ENCODE measurements at regions not wholly inside any gene's neighbourhood (a gene's known extent, or its start where the extent isn't known, plus 50 kb on each side); places are given as distances from the start of the nearest gene placed in this dataset.
"Not testable (repeated sequence)": the region's sequence is repeated elsewhere in the genome, so short reads cannot be mapped to it uniquely, and the experiment has no call there.

GRCh38 chr15:22209086-22209485, 128.8 kb downstream of the OR4M2 start:
- H3K27me3 ChIP-seq, DNase-seq: not testable (repeated sequence)

GRCh38 chr15:22222596-22222995, 142.3 kb downstream of the OR4M2 start:
- intact Hi-C loops (cut with DNase I; ENCODE audit: low total_unique reads); H3K27ac ChIP-seq; H3K4me1 ChIP-seq; H3K27me3 ChIP-seq; H3K9me3 ChIP-seq; H3K4me3 ChIP-seq; DNase-seq; H3K36me3 ChIP-seq (ENCODE audit: low read depth, missing control alignments): not testable (repeated sequence)
- WGBS, 2 donors: 71 to 81% methylated on average over 9 to 10 of the region's 10 CpGs

More at GRCh38 chr15:22209086-22209485, 128.8 kb downstream of the OR4M2 start:
- H3K4me1 ChIP-seq; H3K4me3 ChIP-seq; H3K36me3 ChIP-seq (ENCODE audit: low read depth, missing control alignments); H3K27ac ChIP-seq; intact Hi-C loops (cut with DNase I; ENCODE audit: low total_unique reads); H3K9me3 ChIP-seq: not testable (repeated sequence)
- WGBS, 2 donors: no CpG with 5 or more reads among the region's 3 CpGs

GRCh38 chr15:22224241-22224671, 143.9 kb downstream of the OR4M2 start:
- WGBS, 2 donors: 75 to 85% methylated on average over 7 to 9 of the region's 9 CpGs
- Histone ChIP-seq H3K36me3 (ENCODE audit: low read depth, missing control alignments) (no peaks in the 10 kb centered on the region), H3K27me3 (no peaks in the 10 kb centered on the region), H3K9me3 (no peaks in the 10 kb centered on the region), H3K27ac (no peak overlapping the region), H3K4me3 (no peak overlapping the region), H3K4me1 (no peaks in the 10 kb centered on the region)
- DNase-seq: no peak
- intact Hi-C loops (cut with DNase I; ENCODE audit: low total_unique reads): no loop called here
- no peak for TF ChIP-seq CTCF (IDR thresholded peaks at IDR 0.05)
- TF ChIP-seq POLR2A (IDR thresholded peaks at IDR 0.05): no peak

- H3K27me3 ChIP-seq; intact Hi-C loops (cut with DNase I; ENCODE audit: low total_unique reads); H3K4me1 ChIP-seq; H3K27ac ChIP-seq; H3K36me3 ChIP-seq (ENCODE audit: low read depth, missing control alignments); H3K9me3 ChIP-seq; DNase-seq; H3K4me3 ChIP-seq: not testable (repeated sequence)
- 94 to 95% methylated on average over 7 of the region's 7 CpGs for WGBS, 2 donors
Observed at GRCh38 chr15:22224961-22225360, 144.6 kb downstream of the OR4M2 start.

GRCh38 chr15:22226034-22226790, 145.9 kb downstream of the OR4M2 start:
- DNase-seq: no peak
- TF ChIP-seq CTCF (IDR thresholded peaks at IDR 0.05) (no peak), POLR2A (IDR thresholded peaks at IDR 0.05) (no peak)
- Histone ChIP-seq H3K27ac (no peak overlapping the region), H3K27me3 (no peaks in the 10 kb centered on the region), H3K4me3 (no peak overlapping the region), H3K9me3 (no peaks in the 10 kb centered on the region), H3K4me1 (no peaks in the 10 kb centered on the region), H3K36me3 (ENCODE audit: low read depth, missing control alignments) (no peaks in the 10 kb centered on the region)
- intact Hi-C loops (cut with DNase I; ENCODE audit: low total_unique reads): no loop called here
- 69 to 82% methylated on average over 11 to 12 of the region's 12 CpGs for WGBS, 2 donors

GRCh38 chr15:22227411-22228100, 147.2 kb downstream of the OR4M2 start:
- Histone ChIP-seq H3K27me3 (no peaks in the 10 kb centered on the region), H3K9me3 (no peaks in the 10 kb centered on the region), H3K4me1 (no peaks in the 10 kb centered on the region), H3K4me3 (no peak overlapping the region), H3K36me3 (ENCODE audit: low read depth, missing control alignments) (no peaks in the 10 kb centered on the region), H3K27ac (no peak overlapping the region)
- WGBS, 2 donors: 94 to 100% methylated on average over 2 to 7 of the region's 7 CpGs
- no peak for TF ChIP-seq CTCF (IDR thresholded peaks at IDR 0.05)
- TF ChIP-seq POLR2A (IDR thresholded peaks at IDR 0.05): no peak
- no peak for DNase-seq
- intact Hi-C loops (cut with DNase I; ENCODE audit: low total_unique reads): no loop called here

Data from testis (tissue), 2 donors.